Esophagus muscularis mucosa (tissue), 4 donors: ENCODE measurements at regions not wholly inside any gene's neighbourhood (a gene's known extent, or its start where the extent isn't known, plus 50 kb on each side); places are given as distances from the start of the nearest gene placed in this dataset.

Experiments used
- DNase-seq: peaks from one replicate; pipeline ENCODE4 v3.0.0-alpha.2; 2017; ENCODE audit errors: extremely low spot score
- H3K27ac ChIP-seq, 4 donors: fragments of 200-600 bp; sonication (generic); replicated peaks in 1 of 4; 1 replicate in 3 of 4; 2 replicates in 1 of 4; pipeline ENCODE4 v1.5.1; 2016 to 2019; ENCODE audit warnings: mild to moderate bottlenecking in 1 of 4
- H3K27me3 ChIP-seq, 4 donors: fragments of 200-600 bp; sonication (generic); one replicate each; pipeline versions ENCODE4 v1.5.1 to v1.6.0; 2016 to 2019
- H3K36me3 ChIP-seq, 4 donors: fragments of 200-600 bp; sonication (generic); one replicate each; pipeline ENCODE4 v1.5.1; 2016 to 2019
- H3K4me1 ChIP-seq, 4 donors: fragments of 200-600 bp; sonication (generic); one replicate each; pipeline ENCODE4 v1.5.1; 2016 to 2019
- H3K4me3 ChIP-seq, 4 donors: fragments of 200-600 bp; sonication (generic); 1 replicate in 2 of 4; 2 replicates in 2 of 4; pipeline ENCODE4 v1.5.1; 2016 to 2019; ENCODE audit warnings: mild to moderate bottlenecking in 4 of 4, moderate library complexity in 1 of 4
- H3K9me3 ChIP-seq, 4 donors: fragments of 200-600 bp; sonication (generic); 1 replicate in 3 of 4; 2 replicates in 1 of 4; pipeline ENCODE4 v1.5.1; 2016 to 2019
- CTCF ChIP-seq, 3 experiments: fragments of 200-600 bp in 2 of 3; fragments of 450-650 bp in 1 of 3; sonication (generic) in 2 of 3; IDR thresholded peaks; one replicate each; pipeline ENCODE4 v1.5.1; 2017 to 2019; ENCODE audit warnings: antibody characterized with exemption in 3 of 3, mild to moderate bottlenecking in 2 of 3, moderate library complexity in 1 of 3
- EP300 ChIP-seq: sonication (generic); formaldehyde crosslinking; IDR thresholded peaks from one replicate; pipeline ENCODE4 v1.6.1; 2017; ENCODE audit warnings: antibody characterized with exemption
- POLR2A ChIP-seq: fragments of 450-650 bp; IDR thresholded peaks from one replicate; pipeline ENCODE4 v1.6.1; 2017; ENCODE audit warnings: antibody characterized with exemption, moderate library complexity, mild to moderate bottlenecking, low read depth
- POLR2AphosphoS5 ChIP-seq, 2 donors: sonication (generic); formaldehyde crosslinking; IDR thresholded peaks; one replicate each; pipeline ENCODE4 v1.6.1; 2017; ENCODE audit warnings: antibody characterized with exemption in 2 of 2
- WGBS: methylation state at CpG from one replicate; pipeline ENCODE4 v1.1.5; 2018; 5-methylcytosine and 5-hydroxymethylcytosine counted together
- intact Hi-C: fragments of 100-400 bp; cut with DNase I; formaldehyde crosslinking; loops from one replicate; pipeline ENCODE4 v1.15.1; 2023

- H3K27ac ChIP-seq = no peak overlapping the region
- 97% methylated on average over 2 of the region's 2 CpGs for WGBS
- DNase-seq = no peak
- no peaks in the 10 kb centered on the region for H3K36me3 ChIP-seq
- no peak for TF ChIP-seq POLR2AphosphoS5 (IDR thresholded peaks at IDR 0.05)
- no peak for TF ChIP-seq EP300
- no peak for TF ChIP-seq POLR2A
- no peak for TF ChIP-seq CTCF (IDR thresholded peaks at IDR 0.05)
- intact Hi-C loops = loop anchor here (10.0 kb wide), 1 partner anchor 442 kb away; the partner anchor contains the start of gene PDE3A
- H3K4me3 ChIP-seq = no peak overlapping the region
- H3K9me3 ChIP-seq = no peaks in the 10 kb centered on the region
- no peaks in the 10 kb centered on the region for H3K27me3 ChIP-seq
- peaks cover 0 to 8% (median 5%) of the 10 kb centered on the region in 4 donors for H3K4me1 ChIP-seq
These were observed 445.6 kb upstream of the PDE3A start for GRCh38 chr12:19922717-19923116.

GRCh38 chr12:19924360-19924759 lies 444.0 kb upstream of the PDE3A start:
- no peaks in the 10 kb centered on the region for H3K27me3 ChIP-seq
- no peak for DNase-seq
- no peaks in the 10 kb centered on the region for H3K9me3 ChIP-seq
- no peak overlapping the region for H3K4me3 ChIP-seq
- intact Hi-C loops = loop anchor here (10.0 kb wide), 1 partner anchor 440 kb away; the partner anchor contains the start of gene PDE3A
- H3K4me1 ChIP-seq = peaks cover 0 to 8% (median 5%) of the 10 kb centered on the region in 4 donors
- H3K36me3 ChIP-seq = no peaks in the 10 kb centered on the region
- no peak overlapping the region for H3K27ac ChIP-seq
- TF ChIP-seq CTCF (IDR thresholded peaks at IDR 0.05) (no peak), POLR2AphosphoS5 (IDR thresholded peaks at IDR 0.05) (no peak), EP300 (no peak), POLR2A (no peak)

- TF ChIP-seq POLR2A (no peak), CTCF (IDR thresholded peaks at IDR 0.05) (no peak), POLR2AphosphoS5 (IDR thresholded peaks at IDR 0.05) (no peak), EP300 (no peak)
- WGBS = 98% methylated on average over 2 of the region's 2 CpGs
These were observed 442.5 kb upstream of the PDE3A start for GRCh38 chr12:19925841-19926240.

GRCh38 chr12:19926266-19926665 lies 442.1 kb upstream of the PDE3A start:
- 62% methylated on average over 1 of the region's 1 CpG for WGBS
- no peak for DNase-seq
- TF ChIP-seq EP300 (no peak), POLR2A (no peak), POLR2AphosphoS5 (IDR thresholded peaks at IDR 0.05) (no peak), CTCF (IDR thresholded peaks at IDR 0.05) (no peak)

More at GRCh38 chr12:19925841-19926240, 442.5 kb upstream of the PDE3A start:
- Histone ChIP-seq H3K27ac (no peak overlapping the region), H3K4me3 (no peak overlapping the region), H3K36me3 (no peaks in the 10 kb centered on the region), H3K27me3 (no peaks in the 10 kb centered on the region), H3K4me1 (peaks cover 0 to 8% (median 0%) of the 10 kb centered on the region in 4 donors), H3K9me3 (no peaks in the 10 kb centered on the region)
- intact Hi-C loops = loop anchor here (10.0 kb wide), 1 partner anchor 439 kb away; the partner anchor contains the start of gene PDE3A
- no peak for DNase-seq

GRCh38 chr12:19927661-19928060 lies 440.7 kb upstream of the PDE3A start:
- TF ChIP-seq POLR2A (no peak), EP300 (no peak), CTCF (IDR thresholded peaks at IDR 0.05) (no peak), POLR2AphosphoS5 (IDR thresholded peaks at IDR 0.05) (no peak)
- 56% methylated on average over 2 of the region's 2 CpGs for WGBS
- DNase-seq = no peak
- peaks cover 0 to 8% (median 0%) of the 10 kb centered on the region in 4 donors for H3K4me1 ChIP-seq
- no peak overlapping the region for H3K27ac ChIP-seq
- no peaks in the 10 kb centered on the region for H3K9me3 ChIP-seq
- no peak overlapping the region for H3K4me3 ChIP-seq
- no peaks in the 10 kb centered on the region for H3K36me3 ChIP-seq
- no peaks in the 10 kb centered on the region for H3K27me3 ChIP-seq
- intact Hi-C loops = loop anchor here (10.0 kb wide), 1 partner anchor 437 kb away; the partner anchor contains the start of gene PDE3A

More at GRCh38 chr12:19926266-19926665, 442.1 kb upstream of the PDE3A start:
- Histone ChIP-seq H3K27me3 (no peaks in the 10 kb centered on the region), H3K36me3 (no peaks in the 10 kb centered on the region), H3K9me3 (no peaks in the 10 kb centered on the region), H3K27ac (no peak overlapping the region), H3K4me3 (no peak overlapping the region), H3K4me1 (peaks cover 0 to 8% (median 0%) of the 10 kb centered on the region in 4 donors)
- intact Hi-C loops = loop anchor here (10.0 kb wide), 1 partner anchor 439 kb away; the partner anchor contains the start of gene PDE3A
